SW480 (cell line): ENCODE measurements at regions not wholly inside any gene's neighbourhood (a gene's known extent, or its start where the extent isn't known, plus 50 kb on each side); places are given as distances from the start of the nearest gene placed in this dataset.
"Not testable (repeated sequence)": the region's sequence is repeated elsewhere in the genome, so short reads cannot be mapped to it uniquely, and the experiment has no call there.

Experiments used
- DNase-seq: peaks from one replicate; pipeline ENCODE4 v3.0.0-alpha.2; 2016; ENCODE audit warnings: low spot score

GRCh38 chr4:84379917-84380641 lies 119.0 kb downstream of the NKX6-1 start:
- no peak for DNase-seq

GRCh38 chr4:84378983-84379382 lies 120.1 kb downstream of the NKX6-1 start:
- no peak for DNase-seq

- DNase-seq: no peak
Measured at GRCh38 chr4:84378356-84378755, 120.7 kb downstream of the NKX6-1 start.

GRCh38 chr4:84366907-84367306 lies 132.2 kb downstream of the NKX6-1 start:
- DNase-seq: no peak

- DNase-seq: no peak
Measured at GRCh38 chr4:84366161-84366560, 132.9 kb downstream of the NKX6-1 start.

GRCh38 chr4:84362896-84363655 lies 136.0 kb downstream of the NKX6-1 start:
- no peak for DNase-seq

- no peak for DNase-seq
Measured at GRCh38 chr4:84342161-84342560, 156.9 kb downstream of the NKX6-1 start.

- no peak for DNase-seq
Measured at GRCh38 chr4:84341559-84341958, 157.5 kb downstream of the NKX6-1 start.

GRCh38 chr4:84338367-84338766 lies 160.7 kb downstream of the NKX6-1 start:
- no peak for DNase-seq

GRCh38 chr4:84336964-84337705 lies 162.0 kb downstream of the NKX6-1 start:
- DNase-seq: no peak

- DNase-seq: no peak
Measured at GRCh38 chr4:84327526-84327925, 171.6 kb downstream of the NKX6-1 start.

- no peak for DNase-seq
Measured at GRCh38 chr4:84325625-84326024, 173.5 kb downstream of the NKX6-1 start.

GRCh38 chr4:84324303-84325245 lies 174.5 kb downstream of the NKX6-1 start:
- no peak for DNase-seq

- DNase-seq: no peak
Measured at GRCh38 chr4:84319124-84319523, 180.0 kb downstream of the NKX6-1 start.

GRCh38 chr4:84317513-84317912 lies 181.6 kb downstream of the NKX6-1 start:
- no peak for DNase-seq

- DNase-seq: no peak
Measured at GRCh38 chr4:84312426-84313012, 186.6 kb downstream of the NKX6-1 start.

GRCh38 chr4:84309191-84309590 lies 189.9 kb downstream of the NKX6-1 start:
- no peak for DNase-seq

GRCh38 chr4:84298719-84299254 lies 200.3 kb downstream of the NKX6-1 start:
- not testable (repeated sequence) for DNase-seq

- DNase-seq: no peak
Measured at GRCh38 chr4:84298023-84298718, 200.9 kb downstream of the NKX6-1 start.

GRCh38 chr4:84291969-84292368 lies 207.1 kb downstream of the NKX6-1 start:
- no peak for DNase-seq
